ENCODE measurements at regions not wholly inside any gene's neighbourhood (a gene's known extent, or its start where the extent isn't known, plus 50 kb on each side); places are given as distances from the start of the nearest gene placed in this dataset.

GRCh38 chr10:120975072-120975867 is 124.1 kb downstream of the WDR11 start:
- DNase-seq, result no peak
- Histone ChIP-seq H3K4me3 (no peak overlapping the region), H3K9me3 (peaks cover 0 to 18% (median 5%) of the 10 kb centered on the region in 3 donors), H3K36me3 (no peaks in the 10 kb centered on the region), H3K4me1 (peaks cover 7 to 40% (median 23%) of the 10 kb centered on the region in 3 donors), H3K27ac (no peak overlapping the region), H3K27me3 (peaks cover 0 to 87% (median 0%) of the 10 kb centered on the region in 4 donors)
- WGBS, 2 donors, result 85 to 94% methylated on average over 4 of the region's 4 CpGs
- no peak for TF ChIP-seq POLR2A (IDR thresholded peaks at IDR 0.05)
- TF ChIP-seq CTCF (IDR thresholded peaks at IDR 0.05), result no peak
- intact Hi-C loops (cut with DNase I), result no loop called here

- DNase-seq, result no peak
- H3K4me3 ChIP-seq, result no peak overlapping the region
- no peak for TF ChIP-seq POLR2A (IDR thresholded peaks at IDR 0.05)
- no peak for TF ChIP-seq CTCF (IDR thresholded peaks at IDR 0.05)
- H3K9me3 ChIP-seq, result peaks cover 0 to 18% (median 5%) of the 10 kb centered on the region in 3 donors
- peaks cover 0 to 87% (median 0%) of the 10 kb centered on the region in 4 donors for H3K27me3 ChIP-seq
- H3K4me1 ChIP-seq, result peaks cover 7 to 38% (median 23%) of the 10 kb centered on the region in 3 donors
- no peak overlapping the region for H3K27ac ChIP-seq
- intact Hi-C loops (cut with DNase I), result no loop called here
- 74 to 83% methylated on average over 2 of the region's 2 CpGs for WGBS, 2 donors
- no peaks in the 10 kb centered on the region for H3K36me3 ChIP-seq
These were observed 124.7 kb downstream of the WDR11 start for GRCh38 chr10:120975868-120976225.

- WGBS, 2 donors, result 87 to 96% methylated on average over 6 of the region's 6 CpGs
- Histone ChIP-seq H3K27me3 (peaks cover 0 to 93% (median 0%) of the 10 kb centered on the region in 4 donors), H3K4me3 (no peak overlapping the region), H3K9me3 (peaks cover 0 to 18% (median 5%) of the 10 kb centered on the region in 3 donors), H3K36me3 (no peaks in the 10 kb centered on the region), H3K4me1 (peaks cover 7 to 26% (median 19%) of the 10 kb centered on the region in 3 donors), H3K27ac (no peak overlapping the region)
- no peak for DNase-seq
- intact Hi-C loops (cut with DNase I), result no loop called here
- TF ChIP-seq CTCF (IDR thresholded peaks at IDR 0.05) (no peak), POLR2A (IDR thresholded peaks at IDR 0.05) (no peak)
These were observed 126.7 kb downstream of the WDR11 start for GRCh38 chr10:120977897-120978296.

GRCh38 chr10:120978589-120979252 is 127.6 kb downstream of the WDR11 start:
- DNase-seq, result no peak
- H3K4me3 ChIP-seq, result peak overlapping the region in 3 of 4 donors; percentile 28 to 62 (median 43)
- TF ChIP-seq POLR2A (IDR thresholded peaks at IDR 0.05) (no peak), CTCF (IDR thresholded peaks at IDR 0.05) (no peak)
- peaks cover 0 to 85% (median 0%) of the 10 kb centered on the region in 4 donors for H3K27me3 ChIP-seq
- H3K4me1 ChIP-seq, result peaks cover 7 to 26% (median 19%) of the 10 kb centered on the region in 3 donors
- H3K9me3 ChIP-seq, result peaks cover 0 to 18% (median 5%) of the 10 kb centered on the region in 3 donors
- 11 to 16% methylated on average over 12 to 14 of the region's 15 CpGs for WGBS, 2 donors
- H3K27ac ChIP-seq, result no peak overlapping the region
- intact Hi-C loops (cut with DNase I), result no loop called here
- no peaks in the 10 kb centered on the region for H3K36me3 ChIP-seq
